HG03342 (cell line): ENCODE measurements at regions not wholly inside any gene's neighbourhood (a gene's known extent, or its start where the extent isn't known, plus 50 kb on each side); places are given as distances from the start of the nearest gene placed in this dataset.
"Not testable (repeated sequence)": the region's sequence is repeated elsewhere in the genome, so short reads cannot be mapped to it uniquely, and the experiment has no call there.

ENCODE experiments used
- ATAC-seq: cut with Tn5 transposase; IDR thresholded peaks from one replicate; pipeline ENCODE4 v1.9.1; 2021; ENCODE audit warnings: mild to moderate bottlenecking, moderate library complexity; ENCODE audit not compliant: unreplicated experiment

GRCh38 chr1:177432897-177433296 is 262.1 kb downstream of the BRINP2 start:
- ATAC-seq, result no peak

DNA sequence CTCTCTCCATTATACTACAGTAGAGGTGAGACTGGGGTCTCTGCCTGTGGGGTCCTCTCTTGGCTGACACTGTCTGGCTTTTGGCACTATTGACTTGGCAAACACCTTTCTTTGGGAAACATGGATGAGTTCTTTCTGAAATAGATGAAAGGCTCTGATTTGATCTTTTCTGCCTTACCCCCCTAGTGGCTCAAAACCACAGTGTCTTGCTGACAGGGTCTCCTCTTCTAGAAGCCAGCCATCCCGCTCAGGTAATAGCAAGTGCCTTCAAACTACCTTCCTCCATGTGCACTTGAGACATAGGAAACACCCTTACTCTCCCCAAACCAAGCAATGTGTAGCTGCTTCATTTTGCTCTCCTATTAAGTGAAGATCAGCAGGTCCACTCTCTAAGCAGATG is 260.4 kb downstream of the BRINP2 start:
- ATAC-seq, result no peak

DNA sequence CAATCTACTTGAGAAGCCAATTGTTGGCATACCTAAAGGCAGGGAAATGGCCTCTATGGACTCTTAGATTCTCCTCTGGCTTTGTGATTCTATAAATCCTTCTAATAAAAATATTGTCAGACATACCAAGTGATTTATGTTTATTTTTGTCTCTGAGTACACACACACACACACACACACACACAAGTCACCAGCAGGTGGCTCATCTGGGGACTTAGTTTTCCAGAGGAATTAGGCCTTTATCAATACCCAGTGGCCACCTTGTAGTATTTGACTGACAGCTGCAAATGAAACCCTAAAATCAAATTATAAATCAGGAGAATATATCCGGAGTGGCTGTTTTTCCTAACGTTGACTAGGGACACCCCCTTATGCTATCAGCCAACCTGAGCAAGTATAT is 258.5 kb downstream of the BRINP2 start:
- no peak for ATAC-seq

DNA sequence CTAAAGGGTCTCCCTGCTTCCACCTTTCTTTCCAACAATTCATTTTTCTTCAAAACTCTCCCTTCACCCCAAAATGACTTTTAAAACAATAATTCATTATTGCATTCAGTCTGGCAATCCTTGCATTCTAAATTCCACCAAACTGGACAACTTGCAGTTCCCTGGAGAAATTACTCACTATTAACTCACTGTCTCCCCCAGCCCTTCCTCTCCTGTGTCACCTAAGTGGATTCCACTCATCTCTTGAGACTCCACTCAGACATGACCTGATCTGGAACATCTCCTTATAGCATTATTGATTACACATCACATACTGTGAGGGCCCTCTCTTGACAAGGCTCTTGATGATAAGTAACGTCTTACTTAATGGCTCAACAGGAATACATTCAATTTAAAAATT is 257.1 kb downstream of the BRINP2 start:
- no peak for ATAC-seq

DNA sequence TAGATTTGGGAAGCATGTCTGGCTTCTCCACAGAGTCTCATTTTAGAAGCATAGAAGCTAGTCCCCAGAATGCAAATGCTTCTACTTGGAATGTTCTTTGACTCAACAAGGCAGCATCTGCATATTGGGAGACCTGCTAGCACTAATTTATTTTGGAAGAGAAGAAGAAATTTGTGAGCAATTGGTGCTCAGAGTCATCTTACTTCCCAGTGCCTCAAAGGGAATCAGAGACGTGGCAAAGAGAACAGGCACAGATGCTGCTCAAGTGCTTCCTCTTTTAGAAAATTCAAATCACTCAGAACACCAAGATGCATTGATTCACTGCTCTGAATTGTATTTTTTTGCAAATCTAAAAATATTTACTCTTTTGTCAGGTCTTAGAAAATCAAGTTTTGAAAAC is 255.7 kb downstream of the BRINP2 start:
- ATAC-seq, result no peak

GRCh38 chr1:177425199-177425598 is 254.4 kb downstream of the BRINP2 start:
- ATAC-seq, result no peak

DNA sequence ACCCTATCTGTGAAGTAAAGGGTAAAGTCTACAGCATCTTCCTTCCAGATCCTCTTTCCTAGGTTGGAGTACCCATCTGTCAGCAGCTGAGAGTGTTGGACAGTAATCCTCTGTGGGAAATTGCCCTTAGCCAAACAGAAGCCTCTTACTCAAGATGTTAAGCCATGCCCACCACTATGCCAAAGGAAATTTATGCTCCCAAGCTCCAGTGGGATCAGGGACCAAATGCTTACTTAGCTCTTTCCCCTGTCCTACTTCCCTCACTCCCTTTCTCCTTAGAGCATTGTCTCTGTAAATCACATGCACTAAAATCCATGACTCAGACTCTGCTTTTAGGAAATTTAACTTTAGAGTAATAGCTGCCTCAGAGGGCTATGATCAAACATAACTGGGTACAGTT is 254.0 kb downstream of the BRINP2 start:
- no peak for ATAC-seq

DNA sequence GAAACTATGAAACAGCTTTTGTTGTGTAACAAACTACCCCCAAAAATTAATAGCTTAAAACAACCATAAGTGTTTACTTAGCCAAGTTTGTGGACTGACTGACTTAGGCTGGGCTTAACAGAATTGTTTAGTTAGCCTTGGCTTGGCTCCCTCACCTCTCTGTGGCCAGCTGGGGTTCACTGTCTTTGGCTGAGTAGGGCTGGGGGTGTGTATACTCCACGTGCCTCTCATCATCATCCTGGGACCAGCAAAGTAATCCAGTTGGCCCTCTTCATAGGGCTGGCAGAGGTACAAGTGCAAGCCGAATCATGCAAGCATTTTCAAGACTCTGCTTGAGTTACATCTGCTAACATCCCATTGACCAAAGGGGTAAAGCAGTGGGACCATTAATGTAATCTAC is 252.3 kb downstream of the BRINP2 start:
- ATAC-seq, result no peak

DNA sequence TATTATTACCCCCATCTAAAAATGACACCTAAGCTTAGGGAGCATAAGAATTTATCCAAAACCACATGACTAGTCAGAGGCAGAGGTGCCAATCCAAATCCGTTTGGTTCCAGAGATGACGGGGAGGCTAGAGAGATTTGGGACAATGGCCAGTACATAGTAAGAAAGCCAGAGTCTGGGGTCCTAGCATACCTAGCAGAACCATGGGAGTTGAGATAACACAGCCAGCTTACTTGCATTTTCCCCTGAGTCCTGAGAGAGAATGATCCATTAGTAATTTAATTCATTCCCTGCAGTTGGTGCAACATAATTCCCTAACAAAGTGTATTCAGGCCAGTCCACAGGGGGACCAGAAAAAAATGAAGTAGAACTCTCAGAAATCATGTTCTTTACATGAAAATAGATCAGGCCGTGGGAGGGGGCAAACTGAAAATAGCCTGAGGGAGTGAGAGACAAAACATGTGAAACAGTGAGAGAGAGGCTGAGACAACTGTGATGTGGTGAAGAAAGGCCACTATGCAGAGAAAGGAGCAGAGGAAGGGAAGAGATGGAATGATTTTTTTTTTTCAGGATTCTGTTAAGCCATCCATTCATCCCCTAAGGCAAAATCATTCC is 243.3 kb downstream of the BRINP2 start:
- no peak for ATAC-seq

DNA sequence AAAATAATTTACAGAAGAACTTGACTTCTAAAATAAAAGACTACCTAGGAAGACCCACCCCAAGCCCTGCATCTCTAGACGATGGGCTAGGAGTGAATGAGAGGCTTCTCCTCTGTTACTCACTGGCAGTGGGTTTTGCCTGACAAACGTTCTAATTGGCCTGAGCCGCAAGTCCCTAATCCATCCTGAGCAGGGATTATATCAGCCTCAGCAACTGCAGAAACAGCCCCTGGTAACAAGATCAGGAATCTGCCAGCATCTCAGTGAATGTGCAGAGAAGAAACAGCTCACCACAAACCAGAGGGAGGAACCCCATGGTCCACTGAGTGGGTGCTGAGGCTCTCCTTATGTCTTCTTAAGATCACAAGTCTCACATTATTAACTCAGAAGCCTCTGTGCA is 240.6 kb downstream of the BRINP2 start:
- no peak for ATAC-seq

DNA sequence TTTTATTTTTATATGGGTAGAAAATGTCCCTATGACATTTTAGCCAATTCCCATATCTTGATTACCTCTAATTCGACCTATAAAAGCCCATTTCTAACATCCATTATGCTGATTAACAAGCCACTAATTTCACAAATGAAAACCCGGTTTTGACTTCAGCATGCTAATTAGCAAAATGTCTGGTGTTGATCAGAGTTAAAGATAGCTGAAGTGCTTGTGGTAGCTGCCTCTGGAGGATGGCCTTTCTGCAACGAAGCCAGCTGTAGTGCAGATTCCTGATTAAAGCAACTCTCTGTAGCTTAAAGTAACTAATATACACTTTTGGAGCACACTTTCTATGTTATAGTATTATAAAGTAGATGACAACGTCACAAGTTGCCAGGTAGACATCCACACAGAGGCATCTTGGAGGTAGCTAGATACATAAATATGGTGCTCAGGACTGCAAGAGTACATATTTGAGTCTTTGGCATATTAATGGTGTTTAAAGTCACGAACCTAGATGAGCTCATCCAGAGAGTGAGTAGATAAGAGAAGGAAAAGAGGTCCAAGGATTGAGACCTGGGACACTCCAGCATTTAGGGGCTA is 239.5 kb downstream of the BRINP2 start:
- ATAC-seq, result no peak

GRCh38 chr1:177406323-177406722 is 235.6 kb downstream of the BRINP2 start:
- ATAC-seq, result not testable (repeated sequence)

- ATAC-seq, result no peak
Measured at GRCh38 chr1:177392336-177392735, 221.6 kb downstream of the BRINP2 start.

GRCh38 chr1:177385760-177386698 is 215.3 kb downstream of the BRINP2 start:
- ATAC-seq, result no peak

DNA sequence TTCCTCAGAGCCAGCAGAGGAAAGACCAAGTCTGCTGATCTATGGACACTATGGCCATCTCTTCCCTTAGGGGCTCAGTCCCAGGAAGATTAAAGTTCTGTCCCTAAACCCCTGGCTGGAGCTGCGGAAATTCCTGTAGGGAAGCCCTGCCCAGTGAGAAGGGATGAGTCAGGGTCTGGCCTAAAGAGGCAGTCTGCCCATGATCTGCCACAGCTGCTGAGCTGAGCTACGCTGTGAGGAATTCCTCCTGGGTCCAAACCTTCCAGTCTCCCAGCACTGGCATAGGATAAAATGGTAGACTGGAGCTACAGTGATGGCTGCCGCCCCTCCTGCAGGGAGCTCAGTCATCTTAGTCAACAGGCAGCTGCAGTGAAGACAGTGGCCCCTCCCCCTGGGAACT is 213.7 kb downstream of the BRINP2 start:
- ATAC-seq, result no peak

DNA sequence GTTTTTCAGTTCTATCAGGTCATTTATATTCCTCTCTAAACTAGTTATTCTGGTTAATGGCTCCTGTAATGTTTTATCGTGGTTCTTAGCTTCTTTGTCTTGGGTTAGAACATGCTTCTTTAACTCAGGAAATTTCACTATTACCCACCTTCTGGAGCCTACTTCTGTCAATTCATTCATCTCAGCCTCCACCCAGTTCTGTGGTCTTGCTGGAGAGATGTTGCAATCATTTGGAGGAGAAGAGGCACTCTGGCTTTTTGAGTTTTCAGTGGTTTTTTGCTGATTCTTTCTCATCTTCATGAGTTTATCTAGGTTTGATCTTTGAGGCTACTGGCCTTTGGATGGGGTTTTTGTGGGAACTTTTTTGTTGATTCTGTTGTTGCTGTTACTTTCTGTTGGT is 213.0 kb downstream of the BRINP2 start:
- no peak for ATAC-seq

- ATAC-seq, result no peak
Measured at GRCh38 chr1:177377866-177378265, 207.1 kb downstream of the BRINP2 start.

DNA sequence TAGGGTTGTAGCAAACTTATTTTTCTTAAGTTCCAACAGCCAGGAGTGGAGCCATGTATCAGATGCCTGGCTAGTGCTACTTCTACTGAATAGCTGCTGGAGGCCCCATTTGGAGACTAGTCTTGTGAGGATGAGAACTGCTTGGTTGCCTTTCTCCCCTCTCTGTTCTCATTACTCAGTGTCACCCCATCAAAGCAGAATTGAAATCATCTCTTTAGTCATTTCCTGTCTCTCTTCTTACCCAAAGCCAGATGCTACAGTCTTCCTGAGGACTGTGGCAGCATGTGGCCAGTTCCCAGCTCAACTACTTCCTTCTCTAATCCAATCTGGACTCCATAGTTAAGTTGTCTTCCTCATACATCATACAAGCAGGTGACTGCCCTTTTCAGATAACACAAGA is 197.5 kb downstream of the BRINP2 start:
- ATAC-seq, result no peak

GRCh38 chr1:177366091-177366490 is 195.3 kb downstream of the BRINP2 start:
- no peak for ATAC-seq

- ATAC-seq, result no peak
Measured at GRCh38 chr1:177360791-177361190, 190.0 kb downstream of the BRINP2 start.

- no peak for ATAC-seq
Measured at GRCh38 chr1:177356674-177357435, 186.1 kb downstream of the BRINP2 start.
